HG03565 (cell line): ENCODE measurements at regions not wholly inside any gene's neighbourhood (a gene's known extent, or its start where the extent isn't known, plus 50 kb on each side); places are given as distances from the start of the nearest gene placed in this dataset.
"Not testable (repeated sequence)": the region's sequence is repeated elsewhere in the genome, so short reads cannot be mapped to it uniquely, and the experiment has no call there.

Experiments
- ATAC-seq: cut with Tn5 transposase; IDR thresholded peaks from one replicate; pipeline ENCODE4 v1.9.1; 2021; ENCODE audit warnings: mild to moderate bottlenecking, moderate library complexity; ENCODE audit not compliant: unreplicated experiment

DNA sequence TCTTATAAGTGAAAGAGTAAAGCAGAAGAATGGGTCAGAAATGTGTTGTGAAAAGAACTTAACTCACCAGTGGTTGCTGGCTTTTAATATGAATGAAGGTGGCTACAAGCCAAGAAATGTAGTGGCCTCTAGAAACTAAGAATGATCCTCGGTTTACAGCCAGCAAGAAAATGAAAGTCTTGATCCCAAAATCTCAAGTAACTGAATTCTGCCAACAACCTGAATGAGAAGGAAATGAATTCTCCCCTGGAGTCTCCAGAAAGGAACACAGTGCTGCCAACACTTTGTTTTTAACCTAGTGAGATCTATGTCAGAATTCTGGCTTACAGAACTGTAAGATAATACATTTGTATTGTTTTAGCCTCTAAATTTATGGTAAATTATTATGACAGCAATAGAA is 193.0 kb downstream of the FZD1 start:
- ATAC-seq, result no peak

GRCh38 chr7:91459539-91459938 is 195.3 kb downstream of the FZD1 start:
- ATAC-seq, result no peak

- ATAC-seq, result no peak
These were observed 198.1 kb downstream of the FZD1 start for GRCh38 chr7:91462316-91462715.

DNA sequence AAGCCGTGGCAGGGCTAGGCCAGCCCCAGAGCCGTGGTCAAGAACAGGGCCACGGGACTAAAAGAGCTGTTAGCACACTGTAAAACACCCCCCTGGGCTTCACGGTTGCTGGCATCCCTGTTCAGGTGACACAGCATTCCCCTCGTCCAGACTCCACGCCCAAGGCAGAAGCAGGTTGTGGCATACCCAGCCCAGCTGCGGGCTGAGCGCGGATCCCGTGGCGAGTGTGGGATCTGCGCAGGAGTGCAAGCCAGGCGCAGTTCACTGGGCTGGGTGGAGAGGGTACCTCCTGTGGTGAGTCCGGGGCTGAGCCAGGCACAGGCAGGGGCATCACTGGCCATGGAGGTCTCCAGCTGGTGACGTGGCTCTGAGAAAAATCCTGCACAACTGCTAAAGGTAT is 199.1 kb downstream of the FZD1 start:
- ATAC-seq, result no peak

DNA sequence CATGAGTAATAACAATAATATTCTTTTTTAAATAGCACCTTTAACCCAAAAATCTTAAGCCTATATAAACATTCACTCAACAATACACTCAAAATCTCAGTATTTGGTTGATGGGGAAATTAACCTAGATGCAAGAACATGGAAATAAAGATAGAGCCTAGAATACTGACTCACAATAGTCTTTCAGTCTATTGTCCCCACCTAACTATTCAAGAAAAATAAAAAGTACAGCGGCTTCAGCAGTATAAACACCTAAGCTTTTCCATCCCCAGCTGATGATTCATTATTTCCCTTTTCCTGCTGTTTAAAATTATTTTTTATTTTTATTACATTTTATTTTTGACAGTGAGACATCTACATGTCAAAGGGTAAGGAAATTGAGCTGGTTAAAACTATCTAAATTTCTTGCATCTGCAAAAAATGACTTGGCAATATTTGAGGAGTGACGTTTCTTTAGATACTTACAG is 201.4 kb downstream of the FZD1 start:
- no peak for ATAC-seq

- no peak for ATAC-seq
These were observed 204.0 kb downstream of the FZD1 start for GRCh38 chr7:91468256-91468655.

- ATAC-seq, result no peak
These were observed 209.4 kb downstream of the FZD1 start for GRCh38 chr7:91473619-91474018.

DNA sequence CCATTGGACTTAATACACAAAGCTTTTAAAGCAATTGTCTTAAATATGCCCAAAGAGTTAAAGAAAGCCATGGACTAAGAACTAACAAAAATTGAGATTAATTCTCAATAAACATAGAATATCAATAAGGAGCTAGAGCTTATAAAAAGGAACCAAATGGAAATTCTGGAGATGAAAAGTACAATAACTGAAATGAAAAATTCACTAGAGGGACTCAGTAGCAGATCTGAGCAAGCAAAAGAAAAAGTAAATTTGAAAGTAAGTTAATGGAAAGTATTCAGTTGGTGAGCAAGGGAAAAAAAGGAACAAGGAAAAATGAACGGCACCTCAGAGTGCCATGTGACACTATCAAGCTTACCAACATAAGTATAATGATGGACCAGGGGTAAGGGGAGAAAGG is 209.8 kb downstream of the FZD1 start:
- no peak for ATAC-seq

GRCh38 chr7:91480470-91480869 is 216.2 kb downstream of the FZD1 start:
- not testable (repeated sequence) for ATAC-seq

GRCh38 chr7:91491868-91492267 is 227.6 kb downstream of the FZD1 start:
- no peak for ATAC-seq

DNA sequence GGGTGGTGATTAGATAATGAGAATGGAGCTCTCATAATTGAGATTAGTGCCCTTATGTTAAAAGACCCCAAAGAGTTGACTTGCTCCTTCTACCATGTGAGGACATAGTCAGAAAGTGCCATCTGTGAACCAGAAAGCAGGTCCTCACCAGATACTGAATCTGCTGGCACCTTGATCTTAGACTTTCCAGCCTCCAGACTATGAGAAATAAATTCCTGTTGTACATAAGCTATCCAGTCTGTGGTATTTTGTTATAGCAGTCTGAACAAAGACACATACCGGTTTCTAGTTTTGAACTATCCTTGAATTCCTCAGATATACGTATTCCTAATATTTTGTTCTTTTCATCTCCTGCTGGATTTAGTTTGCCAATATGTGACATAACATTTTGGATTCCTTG is 228.1 kb downstream of the FZD1 start:
- ATAC-seq, result no peak

GRCh38 chr7:91492773-91493172 is 228.5 kb downstream of the FZD1 start:
- no peak for ATAC-seq

GRCh38 chr7:91494450-91494849 is 230.2 kb downstream of the FZD1 start:
- no peak for ATAC-seq

- no peak for ATAC-seq
These were observed 232.1 kb downstream of the FZD1 start for GRCh38 chr7:91496251-91496820.

DNA sequence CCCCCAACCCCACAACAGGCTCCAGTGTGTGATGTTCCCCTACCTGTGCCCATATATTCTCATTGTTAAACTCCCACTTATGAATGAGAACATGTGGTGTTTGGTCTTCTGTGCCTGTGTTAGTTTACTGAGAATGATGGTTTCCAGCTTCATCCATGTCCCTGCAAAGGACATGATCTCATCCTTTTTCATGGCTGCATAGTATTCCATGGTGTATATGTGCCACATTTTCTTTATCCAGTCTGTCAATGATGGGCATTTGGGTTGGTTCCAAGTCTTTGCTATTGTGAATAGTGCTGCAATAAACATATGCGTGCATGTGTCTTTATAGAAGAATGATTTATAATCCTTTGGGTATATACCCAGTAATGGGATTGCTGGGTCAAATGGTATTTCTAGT is 233.0 kb downstream of the FZD1 start:
- ATAC-seq, result not testable (repeated sequence)

GRCh38 chr7:91503934-91504555 is 239.8 kb downstream of the FZD1 start:
- no peak for ATAC-seq

DNA sequence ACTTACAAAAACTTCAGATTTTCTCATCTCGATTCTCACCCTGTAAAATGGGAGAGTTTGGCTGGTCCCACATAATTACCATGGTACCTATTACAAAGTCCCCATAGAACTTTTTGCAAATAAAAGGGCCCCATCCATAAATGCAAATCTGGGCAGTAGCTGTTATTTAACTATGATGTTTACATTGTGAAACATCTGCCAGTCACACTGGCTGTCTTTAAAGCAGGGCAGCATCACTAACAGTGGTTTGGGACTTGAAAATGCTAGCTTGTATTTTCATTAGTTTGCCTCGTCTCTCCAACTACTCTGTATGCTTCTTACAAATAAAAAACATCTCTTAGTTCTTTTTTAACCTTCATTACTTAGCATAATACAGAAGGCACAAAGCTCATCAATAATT is 240.7 kb downstream of the FZD1 start:
- no peak for ATAC-seq

DNA sequence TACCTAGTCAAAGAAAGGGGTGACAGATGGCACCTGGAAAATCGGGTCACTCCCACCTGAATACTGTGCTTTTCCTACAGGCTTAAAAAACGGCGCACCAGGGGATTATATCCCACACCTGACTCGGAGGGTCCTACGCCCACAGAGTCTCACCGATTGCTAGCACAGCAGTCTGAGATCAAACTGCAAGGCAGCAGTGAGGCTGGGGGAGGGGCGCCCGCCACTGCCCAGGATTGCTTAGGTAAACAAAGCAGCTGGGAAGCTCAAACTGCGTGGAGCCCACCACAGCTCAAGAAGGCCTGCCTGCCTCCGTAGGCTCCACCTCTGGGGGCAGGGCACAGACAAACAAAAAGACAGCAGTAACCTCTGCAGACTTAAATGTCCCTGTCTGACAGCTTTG is 242.7 kb downstream of the FZD1 start:
- ATAC-seq, result not testable (repeated sequence)

GRCh38 chr7:91511861-91512260 is 247.6 kb downstream of the FZD1 start:
- ATAC-seq, result not testable (repeated sequence)

- ATAC-seq, result no peak
These were observed 248.7 kb downstream of the FZD1 start for GRCh38 chr7:91512958-91513357.

DNA sequence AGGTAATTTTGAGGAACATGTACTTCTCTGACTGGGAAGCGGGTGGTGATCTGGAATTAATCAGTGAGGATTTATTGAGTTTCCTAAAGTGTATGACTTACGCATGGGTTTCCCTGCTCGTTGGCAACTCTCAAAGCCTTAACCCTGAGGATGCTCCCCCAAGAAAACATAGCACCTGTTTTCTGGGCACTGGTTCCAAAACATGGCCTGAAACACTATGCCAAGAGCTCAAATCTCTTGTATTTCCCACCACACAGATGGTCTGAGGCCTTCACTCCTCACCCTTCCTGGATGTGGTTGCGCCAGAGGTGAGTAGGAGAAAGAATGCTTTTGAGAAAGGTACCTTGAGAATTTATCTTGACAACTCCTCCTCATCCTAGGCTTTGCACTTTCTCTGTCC is 250.4 kb downstream of the FZD1 start:
- ATAC-seq, result no peak

DNA sequence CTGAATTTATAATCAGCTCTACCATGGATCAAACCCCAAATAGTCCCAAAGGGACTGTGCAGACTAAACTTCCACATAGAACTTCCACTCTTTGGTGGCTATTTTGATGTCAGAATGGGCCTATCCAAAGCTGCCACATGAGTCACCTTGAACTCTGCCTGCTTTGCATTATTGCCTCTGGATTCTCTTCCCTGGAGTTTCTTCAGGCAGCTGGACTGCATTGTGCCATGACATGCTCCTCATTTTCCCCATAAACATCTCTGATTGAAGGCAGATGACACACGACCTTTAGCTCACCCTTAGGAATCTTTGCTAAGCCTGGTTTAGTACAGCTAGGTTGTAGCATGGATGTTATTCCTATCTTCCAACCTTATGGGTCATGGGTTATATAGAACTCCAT is 251.7 kb downstream of the FZD1 start:
- no peak for ATAC-seq

GRCh38 chr7:91517201-91517785 is 253.1 kb downstream of the FZD1 start:
- ATAC-seq, result no peak
